Stimulated activated CD4-positive, alpha-beta T cell treated with anti-CD3 and anti-CD28 coated beads, Interleukin-2, amount 100 ng/mL, for 48 hours (primary cell): ENCODE measurements at regions not wholly inside any gene's neighbourhood (a gene's known extent, or its start where the extent isn't known, plus 50 kb on each side); places are given as distances from the start of the nearest gene placed in this dataset.
"Not testable (repeated sequence)": the region's sequence is repeated elsewhere in the genome, so short reads cannot be mapped to it uniquely, and the experiment has no call there.

Experiments
- DNase-seq, 2 donors: peaks; one replicate each; pipeline ENCODE4 v3.0.0-alpha.2; 2020

GRCh38 chr15:96472681-96473080 lies 142.2 kb downstream of the NR2F2 start:
- DNase-seq, result no peak

GRCh38 chr15:96473556-96473955 lies 143.1 kb downstream of the NR2F2 start:
- no peak for DNase-seq

GRCh38 chr15:96474231-96474664 lies 143.7 kb downstream of the NR2F2 start:
- DNase-seq, result no peak

- DNase-seq, result no peak
These were observed 146.7 kb downstream of the NR2F2 start for GRCh38 chr15:96477227-96477626.

GRCh38 chr15:96484412-96484811 lies 153.9 kb downstream of the NR2F2 start:
- not testable (repeated sequence) for DNase-seq

GRCh38 chr15:96484830-96485229 lies 154.3 kb downstream of the NR2F2 start:
- no peak for DNase-seq

GRCh38 chr15:96487245-96487644 lies 156.7 kb downstream of the NR2F2 start:
- no peak for DNase-seq

- not testable (repeated sequence) for DNase-seq
These were observed 160.7 kb downstream of the NR2F2 start for GRCh38 chr15:96491066-96491699.

GRCh38 chr15:96491700-96492644 lies 161.5 kb downstream of the NR2F2 start:
- not testable (repeated sequence) for DNase-seq

GRCh38 chr15:96494505-96494904 lies 164.0 kb downstream of the NR2F2 start:
- no peak for DNase-seq

GRCh38 chr15:96495386-96495785 lies 164.9 kb downstream of the NR2F2 start:
- no peak for DNase-seq

GRCh38 chr15:96497951-96498350 lies 167.5 kb downstream of the NR2F2 start:
- DNase-seq, result no peak

- DNase-seq, result no peak
These were observed 170.0 kb downstream of the NR2F2 start for GRCh38 chr15:96500508-96500907.

GRCh38 chr15:96501362-96501761 lies 170.9 kb downstream of the NR2F2 start:
- DNase-seq, result no peak

GRCh38 chr15:96502196-96502595 lies 171.7 kb downstream of the NR2F2 start:
- no peak for DNase-seq

- no peak for DNase-seq
These were observed 172.8 kb downstream of the NR2F2 start for GRCh38 chr15:96503276-96503675.

- DNase-seq, result no peak
These were observed 173.9 kb downstream of the NR2F2 start for GRCh38 chr15:96504371-96504770.

GRCh38 chr15:96505014-96505413 lies 174.5 kb downstream of the NR2F2 start:
- DNase-seq, result no peak

GRCh38 chr15:96514607-96515285 lies 184.2 kb downstream of the NR2F2 start:
- DNase-seq, result no peak

- DNase-seq, result no peak
These were observed 184.9 kb downstream of the NR2F2 start for GRCh38 chr15:96515371-96515770.

GRCh38 chr15:96521386-96521785 lies 190.9 kb downstream of the NR2F2 start:
- DNase-seq, result no peak

- no peak for DNase-seq
These were observed 194.3 kb downstream of the NR2F2 start for GRCh38 chr15:96524676-96525417.

- no peak for DNase-seq
These were observed 204.6 kb downstream of the NR2F2 start for GRCh38 chr15:96535148-96535547.
